H1 (cell line): ENCODE measurements at regions not wholly inside any gene's neighbourhood (a gene's known extent, or its start where the extent isn't known, plus 50 kb on each side); places are given as distances from the start of the nearest gene placed in this dataset.

Experiments
- CTCF ChIA-PET: fragments of 300-600 bp; sonication (Branson Sonifier 250); formaldehyde crosslinking; loops from one replicate; lab custom pipeline; 2021; ENCODE audit not compliant: partially characterized antibody; lab: Charles Lee
- POLR2A ChIA-PET: fragments of 300-600 bp; sonication (Branson Sonifier 250); formaldehyde crosslinking; loops from one replicate; lab custom pipeline; 2021; ENCODE audit warnings: inconsistent platforms; ENCODE audit not compliant: partially characterized antibody; lab: Charles Lee
- DNase-seq, 2 experiments: peaks; one replicate each; pipeline versions ENCODE4 v3.0.0 to v3.0.0-alpha.2; 2010 to 2022; ENCODE audit warnings: low spot score in 2 of 2, low read depth in 1 of 2, mixed read lengths in 1 of 2
- FAIRE-seq: peaks from 2 replicates; lab custom pipeline; 2011; peaks lifted over from hg19 to GRCh38; lab: Jason Lieb, UNC
- H2AFZ ChIP-seq: 2 replicates; pipeline ENCODE4 v1.8.1; 2012; ENCODE audit warnings: low read length, inconsistent platforms
- H2AK5ac ChIP-seq: 2 replicates; pipeline ENCODE4 v1.6.1; 2013; ENCODE audit warnings: low read depth, low read length
- H2BK120ac ChIP-seq: replicated peaks from 2 replicates; pipeline ENCODE3; 2013; ENCODE audit warnings: low read depth, low read length, inconsistent platforms
- H2BK12ac ChIP-seq: 2 replicates; pipeline ENCODE4 v1.6.1; 2013; ENCODE audit warnings: low read depth, low read length
- H2BK15ac ChIP-seq: 2 replicates; pipeline ENCODE4 v1.6.1; 2013; ENCODE audit warnings: low read length
- H2BK20ac ChIP-seq: 2 replicates; pipeline ENCODE4 v1.6.1; 2013; ENCODE audit warnings: low read length
- H2BK5ac ChIP-seq: 2 replicates; pipeline ENCODE4 v1.6.1; 2013; ENCODE audit warnings: low read depth, low read length
- H3K14ac ChIP-seq: 2 replicates; pipeline ENCODE4 v1.6.1; 2013; ENCODE audit warnings: inconsistent platforms; ENCODE audit not compliant: insufficient read length
- H3K18ac ChIP-seq: 2 replicates; pipeline ENCODE4 v1.6.1; 2013; ENCODE audit warnings: low read length; ENCODE audit errors: extremely low read depth
- H3K23ac ChIP-seq: 2 replicates; pipeline ENCODE4 v1.6.1; 2013; ENCODE audit warnings: inconsistent platforms; ENCODE audit not compliant: insufficient read length
- H3K23me2 ChIP-seq: 2 replicates; pipeline ENCODE4 v1.6.1; 2013; ENCODE audit warnings: low read depth, low read length
- H3K27ac ChIP-seq: 2 replicates; pipeline ENCODE4 v1.6.1; 2011; ENCODE audit warnings: low read depth, low read length, inconsistent platforms
- H3K27me3 ChIP-seq, 4 experiments: replicated peaks in 1 of 4; 1 replicate in 1 of 4; 2 replicates in 3 of 4; pipeline versions ENCODE4 v1.6.1 to v1.8.1; 2011 to 2013; ENCODE audit warnings: low read length in 3 of 4, mild to moderate bottlenecking in 3 of 4, inconsistent platforms in 2 of 4, mixed read lengths in 2 of 4, moderate library complexity in 1 of 4; ENCODE audit not compliant: control insufficient read depth in 3 of 4, insufficient read depth in 3 of 4; ENCODE audit errors: extremely low read depth in 1 of 4
- H3K36me3 ChIP-seq, 4 experiments: 2 replicates each; pipeline versions ENCODE4 v1.6.1 to v1.8.1; 2011 to 2013; ENCODE audit warnings: mild to moderate bottlenecking in 4 of 4, low read length in 3 of 4, moderate library complexity in 2 of 4, control low read depth in 1 of 4, inconsistent platforms in 1 of 4; ENCODE audit not compliant: insufficient read depth in 4 of 4, control insufficient read depth in 2 of 4
- H3K4ac ChIP-seq: replicated peaks from 2 replicates; pipeline ENCODE3; 2013; ENCODE audit warnings: low read length, low read depth, mixed read lengths, inconsistent platforms; ENCODE audit not compliant: insufficient read length
- H3K4me1 ChIP-seq, 4 experiments: replicated peaks in 1 of 4; 1 replicate in 1 of 4; 2 replicates in 3 of 4; pipeline versions ENCODE4 v1.6.1 to v1.8.1; 2011 to 2013; ENCODE audit warnings: low read length in 3 of 4, inconsistent platforms in 2 of 4, mixed read lengths in 1 of 4; ENCODE audit not compliant: insufficient read depth in 4 of 4, control insufficient read depth in 3 of 4
- H3K4me2 ChIP-seq, 2 experiments: 2 replicates each; pipeline versions ENCODE4 v1.6.1 to v1.8.1; 2011 to 2013; ENCODE audit warnings: low read depth in 2 of 2, low read length in 2 of 2, control low read depth in 1 of 2, inconsistent platforms in 1 of 2, mild to moderate bottlenecking in 1 of 2; ENCODE audit not compliant: insufficient read depth in 1 of 2
- H3K4me3 ChIP-seq, 4 experiments: fragments of 200-600, 300-600 bp in 1 of 4; sonication (generic), shearing (Covaris generic), sonication (Bioruptor Twin) in 1 of 4; 2 replicates each; pipeline versions ENCODE4 v1.5.1 to v1.8.1; 2011 to 2016; ENCODE audit warnings: low read length in 4 of 4, low read depth in 3 of 4, control low read depth in 2 of 4, inconsistent platforms in 2 of 4, mild to moderate bottlenecking in 2 of 4, mixed read lengths in 1 of 4, moderate library complexity in 1 of 4; ENCODE audit not compliant: insufficient read depth in 2 of 4; ENCODE audit errors: extremely low read depth in 1 of 4
- H3K56ac ChIP-seq: replicated peaks from 2 replicates; pipeline ENCODE3; 2013; ENCODE audit warnings: low read depth, mild to moderate bottlenecking, mixed read lengths, low read length, inconsistent platforms; ENCODE audit not compliant: insufficient read length
- H3K79me1 ChIP-seq: 2 replicates; pipeline ENCODE4 v1.6.1; 2013; ENCODE audit warnings: low read depth, low read length, control low read depth
- H3K79me2 ChIP-seq, 2 experiments: 2 replicates each; pipeline versions ENCODE4 v1.6.1 to v1.8.1; 2012 to 2013; ENCODE audit warnings: low read length in 2 of 2, mild to moderate bottlenecking in 2 of 2, inconsistent platforms in 1 of 2; ENCODE audit not compliant: insufficient read depth in 2 of 2, control insufficient read depth in 1 of 2
- H3K9ac ChIP-seq, 4 experiments: replicated peaks in 1 of 4; 1 replicate in 1 of 4; 2 replicates in 3 of 4; pipeline versions ENCODE4 v1.6.1 to v1.8.1; 2011 to 2013; ENCODE audit warnings: low read depth in 3 of 4, low read length in 3 of 4, control low read depth in 2 of 4, mild to moderate bottlenecking in 2 of 4, moderate library complexity in 2 of 4, inconsistent platforms in 1 of 4; ENCODE audit errors: extremely low read depth in 1 of 4
- H3K9me3 ChIP-seq, 2 experiments: 2 replicates each; pipeline versions ENCODE4 v1.6.1 to v1.8.1; 2012 to 2013; ENCODE audit warnings: mild to moderate bottlenecking in 2 of 2, moderate library complexity in 2 of 2, control low read depth in 1 of 2, inconsistent platforms in 1 of 2, low read depth in 1 of 2, low read length in 1 of 2, mixed read lengths in 1 of 2; ENCODE audit not compliant: insufficient read depth in 2 of 2
- H4K20me1 ChIP-seq, 2 experiments: replicated peaks in 1 of 2; 2 replicates each; pipeline versions ENCODE3 to v1.8.1; 2011 to 2013; ENCODE audit warnings: inconsistent platforms in 2 of 2, low read length in 2 of 2, mild to moderate bottlenecking in 1 of 2; ENCODE audit not compliant: insufficient read depth in 2 of 2, control insufficient read depth in 1 of 2
- H4K5ac ChIP-seq: 2 replicates; pipeline ENCODE4 v1.6.1; 2013; ENCODE audit warnings: low read length, low read depth, mixed read lengths, inconsistent platforms; ENCODE audit not compliant: insufficient read length
- H4K8ac ChIP-seq: 2 replicates; pipeline ENCODE4 v1.8.0; 2013; ENCODE audit warnings: mild to moderate bottlenecking, moderate library complexity, low read length, inconsistent platforms; ENCODE audit not compliant: insufficient read depth; ENCODE audit errors: extremely low read depth
- H4K91ac ChIP-seq: replicated peaks from 2 replicates; pipeline ENCODE3; 2013; ENCODE audit warnings: low read length, mixed read lengths, inconsistent platforms; ENCODE audit not compliant: insufficient read length
- TEAD4 ChIP-seq: IDR thresholded peaks from 2 replicates; pipeline ENCODE4 v1.6.1; 2012; ENCODE audit warnings: low read depth, low read length, inconsistent platforms, mixed read lengths
- WGBS, 2 experiments: shearing (Covaris generic) in 1 of 2; methylation state at CpG; one replicate each; pipeline versions ENCODE4 v1.1.6 to v1.1.7; 2013 to 2015; ENCODE audit warnings: low lambda C conversion rate in 2 of 2, mixed read lengths in 2 of 2, inconsistent platforms in 1 of 2, low coverage in 1 of 2, missing lambda C conversion rate in 1 of 2; ENCODE audit not compliant: insufficient replicate concordance in 2 of 2, insufficient coverage in 1 of 2, insufficient read length in 1 of 2; ENCODE audit errors: extremely low coverage in 1 of 2, missing lambda C conversion rate in 1 of 2; 5-methylcytosine and 5-hydroxymethylcytosine counted together

GRCh38 chr4:108426493-108426892 is 193.9 kb upstream of the RPL34 start:
- no peak for DNase-seq
- H2AK5ac ChIP-seq, result no peak overlapping the region
- H3K9ac ChIP-seq, result no peak overlapping the region
- no peak overlapping the region for H3K23ac ChIP-seq
- no peak overlapping the region for H2AFZ ChIP-seq
- no peak overlapping the region for H4K5ac ChIP-seq
- H3K36me3 ChIP-seq, result no peaks in the 10 kb centered on the region
- H2BK5ac ChIP-seq, result no peak overlapping the region
- H4K20me1 ChIP-seq, result no peaks in the 10 kb centered on the region
- no peak overlapping the region for H4K91ac ChIP-seq
- 86% methylated on average over 3 of the region's 3 CpGs; no CpG with 5 or more reads in 1 of the 2 experiments for WGBS, 2 experiments
- no peak overlapping the region for H3K56ac ChIP-seq
- H3K79me2 ChIP-seq, result no peaks in the 10 kb centered on the region
- no peak overlapping the region for H3K14ac ChIP-seq
- H3K27me3 ChIP-seq, result no peaks in the 10 kb centered on the region
- no peak overlapping the region for H2BK12ac ChIP-seq
- CTCF ChIA-PET, result interaction anchor here (1.0 kb wide), 1 partner anchor 86 kb away, joined by 4 read pairs; no protein-coding TSS in a partner anchor
- no peak overlapping the region for H3K4ac ChIP-seq
- H3K23me2 ChIP-seq, result no peaks in the 10 kb centered on the region
- no peaks in the 10 kb centered on the region for H3K4me1 ChIP-seq
- FAIRE-seq, result no peak
- POLR2A ChIA-PET, result no interaction called here
- H3K4me3 ChIP-seq, result no peak overlapping the region
- no peak overlapping the region for H2BK15ac ChIP-seq
- no peak overlapping the region for H4K8ac ChIP-seq
- H3K4me2 ChIP-seq, result no peak overlapping the region
- peaks cover 0 to 7% of the 10 kb centered on the region in 2 experiments; a peak in 1 of 4 replicates for H3K9me3 ChIP-seq
- H3K18ac ChIP-seq, result no peak overlapping the region
- no peak overlapping the region for H3K27ac ChIP-seq
- no peak overlapping the region for H2BK20ac ChIP-seq
- no peak overlapping the region for H2BK120ac ChIP-seq
- no peaks in the 10 kb centered on the region for H3K79me1 ChIP-seq
- no peak for TF ChIP-seq TEAD4
